H9 (cell line): ENCODE measurements at regions not wholly inside any gene's neighbourhood (a gene's known extent, or its start where the extent isn't known, plus 50 kb on each side); places are given as distances from the start of the nearest gene placed in this dataset.

ENCODE experiments used
- DNase-seq: peaks from one replicate; pipeline ENCODE4 v3.0.0-alpha.2; 2017
- H2AFZ ChIP-seq: one replicate; pipeline ENCODE4 v1.6.1; 2013; ENCODE audit warnings: mild to moderate bottlenecking, low read length, control low read depth, moderate library complexity
- H2AK5ac ChIP-seq: 2 replicates; pipeline ENCODE4 v1.6.1; 2013; ENCODE audit warnings: low read length, control low read depth, mixed read lengths; ENCODE audit not compliant: insufficient read length
- H2BK120ac ChIP-seq: one replicate; pipeline ENCODE4 v1.6.1; 2013; ENCODE audit warnings: low read depth, mild to moderate bottlenecking, low read length, control low read depth, inconsistent platforms; ENCODE audit not compliant: poor library complexity, severe bottlenecking
- H2BK12ac ChIP-seq: 2 replicates; pipeline ENCODE4 v1.6.1; 2013; ENCODE audit warnings: low read length, control low read depth, mixed read lengths, low read depth; ENCODE audit not compliant: insufficient read length
- H2BK15ac ChIP-seq: 2 replicates; pipeline ENCODE4 v1.6.1; 2013; ENCODE audit warnings: low read depth, low read length, control low read depth
- H2BK20ac ChIP-seq: one replicate; pipeline ENCODE4 v1.6.1; 2013; ENCODE audit warnings: low read depth, mild to moderate bottlenecking, low read length, control low read depth, inconsistent platforms; ENCODE audit not compliant: poor library complexity, severe bottlenecking
- H2BK5ac ChIP-seq: 2 replicates; pipeline ENCODE4 v1.6.1; 2013; ENCODE audit warnings: low read length, control low read depth, mixed read lengths; ENCODE audit not compliant: insufficient read length
- H3K14ac ChIP-seq: 2 replicates; pipeline ENCODE4 v1.6.1; 2013; ENCODE audit warnings: low read length, control low read depth; ENCODE audit not compliant: insufficient read depth
- H3K18ac ChIP-seq: 2 replicates; pipeline ENCODE4 v1.6.1; 2013; ENCODE audit warnings: low read depth, mild to moderate bottlenecking, mixed read lengths, low read length, control low read depth; ENCODE audit not compliant: insufficient read length
- H3K23ac ChIP-seq: 2 replicates; pipeline ENCODE4 v1.6.1; 2013; ENCODE audit warnings: low read length, control low read depth, mixed read lengths, low read depth; ENCODE audit not compliant: insufficient read length
- H3K23me2 ChIP-seq: 2 replicates; pipeline ENCODE4 v1.6.1; 2013; ENCODE audit warnings: low read depth, mild to moderate bottlenecking, mixed read lengths, low read length, control low read depth; ENCODE audit not compliant: insufficient read length, poor library complexity, severe bottlenecking
- H3K27ac ChIP-seq: 2 replicates; pipeline ENCODE4 v1.5.1; 2013; ENCODE audit warnings: low read length, control low read depth, mixed read lengths, low read depth; ENCODE audit not compliant: insufficient read length
- H3K27me3 ChIP-seq: 2 replicates; pipeline ENCODE4 v1.6.1; 2013; ENCODE audit warnings: low read length, control low read depth, inconsistent platforms; ENCODE audit not compliant: insufficient read depth
- H3K4ac ChIP-seq: 2 replicates; pipeline ENCODE4 v1.6.1; 2013; ENCODE audit warnings: low read depth, mild to moderate bottlenecking, control low read depth, inconsistent platforms, low read length, moderate library complexity
- H3K4me1 ChIP-seq: 2 replicates; pipeline ENCODE4 v1.6.1; 2013; ENCODE audit warnings: low read length, control low read depth, inconsistent platforms; ENCODE audit not compliant: insufficient read depth
- H3K4me2 ChIP-seq: 2 replicates; pipeline ENCODE4 v1.6.1; 2013; ENCODE audit warnings: low read length, control low read depth, mixed read lengths; ENCODE audit not compliant: insufficient read length, insufficient read depth
- H3K56ac ChIP-seq: 2 replicates; pipeline ENCODE4 v1.6.1; 2013; ENCODE audit warnings: low read depth, mild to moderate bottlenecking, mixed read lengths, low read length, control low read depth; ENCODE audit not compliant: insufficient read length
- H3K79me1 ChIP-seq: 2 replicates; pipeline ENCODE4 v1.6.1; 2013; ENCODE audit warnings: low read depth, mild to moderate bottlenecking, moderate library complexity, low read length, control low read depth, inconsistent platforms; ENCODE audit not compliant: insufficient read depth, poor library complexity, severe bottlenecking
- H3K79me2 ChIP-seq: 2 replicates; pipeline ENCODE4 v1.6.1; 2013; ENCODE audit warnings: low read length, control low read depth, inconsistent platforms; ENCODE audit not compliant: insufficient read depth
- H3K9ac ChIP-seq: 2 replicates; pipeline ENCODE4 v1.6.1; 2013; ENCODE audit warnings: low read length, control low read depth, mixed read lengths; ENCODE audit not compliant: insufficient read length; ENCODE audit errors: extremely low read depth
- H3K9me3 ChIP-seq: one replicate; pipeline ENCODE4 v1.6.1; 2013; ENCODE audit warnings: low read depth, low read length, inconsistent platforms; ENCODE audit not compliant: control insufficient read depth
- H3T11ph ChIP-seq: one replicate; pipeline ENCODE4 v1.6.1; 2013; ENCODE audit warnings: mild to moderate bottlenecking, low read length, control low read depth, inconsistent platforms
- H4K20me1 ChIP-seq: one replicate; pipeline ENCODE4 v1.6.1; 2013; ENCODE audit not compliant: control insufficient read depth, insufficient read length, insufficient read depth
- H4K5ac ChIP-seq: 2 replicates; pipeline ENCODE4 v1.6.1; 2013; ENCODE audit warnings: low read depth, mild to moderate bottlenecking, mixed read lengths, low read length, control low read depth; ENCODE audit not compliant: insufficient read length
- H4K8ac ChIP-seq: replicated peaks from 2 replicates; pipeline ENCODE4 v1.6.1; 2013; ENCODE audit warnings: low read length, control low read depth, mixed read lengths, low read depth; ENCODE audit not compliant: insufficient read length
- H4K91ac ChIP-seq: 2 replicates; pipeline ENCODE4 v1.6.1; 2013; ENCODE audit warnings: low read depth, mild to moderate bottlenecking, moderate library complexity, mixed read lengths, low read length, control low read depth; ENCODE audit not compliant: insufficient read length
- H3K27ac Mint-ChIP-seq, 3 experiments: 2 replicates in 2 of 3; 3 replicates in 1 of 3; pipeline ENCODE4 v1.8.0; 2020 to 2021; ENCODE audit warnings: mixed read lengths in 3 of 3, mild to moderate bottlenecking in 1 of 3, moderate library complexity in 1 of 3
- H3K27me3 Mint-ChIP-seq: 2 replicates; pipeline ENCODE4 v1.8.0; 2021; ENCODE audit warnings: low read depth, mild to moderate bottlenecking, moderate library complexity, mixed read lengths
- H3K36me3 Mint-ChIP-seq, 3 experiments: 2 replicates in 2 of 3; 3 replicates in 1 of 3; pipeline ENCODE4 v1.8.0; 2020 to 2021; ENCODE audit warnings: low read depth in 3 of 3, mixed read lengths in 3 of 3; ENCODE audit not compliant: insufficient read depth in 1 of 3
- H3K4me1 Mint-ChIP-seq, 2 experiments: 2 replicates each; pipeline ENCODE4 v1.8.0; 2020; ENCODE audit warnings: mixed read lengths in 2 of 2
- H3K4me3 Mint-ChIP-seq, 2 experiments: 2 replicates in 1 of 2; 3 replicates in 1 of 2; pipeline ENCODE4 v1.8.0; 2020 to 2021; ENCODE audit warnings: mild to moderate bottlenecking in 2 of 2, mixed read lengths in 2 of 2, moderate library complexity in 1 of 2
- H3K9me3 Mint-ChIP-seq, 2 experiments: 2 replicates in 1 of 2; 3 replicates in 1 of 2; pipeline ENCODE4 v1.8.0; 2020; ENCODE audit warnings: mild to moderate bottlenecking in 2 of 2, mixed read lengths in 2 of 2, moderate library complexity in 1 of 2
- CTCF ChIP-seq: fragments of 200-600 bp; sonication (generic); conservative IDR thresholded peaks from 3 replicates; pipeline ENCODE4 v1.8.0; 2021; ENCODE audit warnings: antibody characterized with exemption, mild to moderate bottlenecking
- WGBS: extraction: QIAGEN DNeasy Blood & Tissue Kit; methylation state at CpG from one replicate; pipeline ENCODE4 v1.1.7; 2013; ENCODE audit warnings: missing lambda C conversion rate, low lambda C conversion rate, mixed read lengths; ENCODE audit not compliant: insufficient read length; ENCODE audit errors: extremely low coverage; 5-methylcytosine and 5-hydroxymethylcytosine counted together

GRCh38 chr4:108227923-108228322, 59.2 kb upstream of the LEF1 start:
- no peak overlapping the region for H2AK5ac ChIP-seq
- Mint-ChIP-seq H3K4me3 (no peak overlapping the region), H3K4me1 (no peaks in the 10 kb centered on the region), H3K27me3 (peaks cover 6% of the 10 kb centered on the region), H3K27ac (no peak overlapping the region; a peak in 1 of 7 replicates), H3K9me3 (no peaks in the 10 kb centered on the region; a peak in 2 of 5 replicates), H3K36me3 (no peaks in the 10 kb centered on the region; a peak in 1 of 7 replicates)
- H3K18ac ChIP-seq: no peak overlapping the region
- no peak for DNase-seq
- H2AFZ ChIP-seq: no peak overlapping the region
- no peaks in the 10 kb centered on the region for H3K79me2 ChIP-seq
- H3K4me2 ChIP-seq: no peak overlapping the region
- H3K9ac ChIP-seq: no peak overlapping the region
- no peak overlapping the region for H3T11ph ChIP-seq
- no peak overlapping the region for H4K8ac ChIP-seq
- no peak overlapping the region for H3K27ac ChIP-seq
- H3K9me3 ChIP-seq: no peaks in the 10 kb centered on the region
- H3K14ac ChIP-seq: no peak overlapping the region
- H2BK15ac ChIP-seq: no peak overlapping the region
- H3K23ac ChIP-seq: no peak overlapping the region
- H3K79me1 ChIP-seq: no peaks in the 10 kb centered on the region
- no peak overlapping the region for H4K91ac ChIP-seq
- no peak overlapping the region for H2BK12ac ChIP-seq
- no peaks in the 10 kb centered on the region for H3K4me1 ChIP-seq
- no peak overlapping the region for H3K4ac ChIP-seq
- H2BK5ac ChIP-seq: no peak overlapping the region
- no peaks in the 10 kb centered on the region for H3K23me2 ChIP-seq
- no peak overlapping the region for H4K5ac ChIP-seq
- no peak overlapping the region for H3K56ac ChIP-seq
- H4K20me1 ChIP-seq: no peaks in the 10 kb centered on the region
- WGBS: no CpG with 5 or more reads among the region's 4 CpGs
- no peak for TF ChIP-seq CTCF
- H2BK120ac ChIP-seq: no peak overlapping the region
- H3K27me3 ChIP-seq: no peaks in the 10 kb centered on the region
- H2BK20ac ChIP-seq: no peak overlapping the region
